CD14-positive monocyte (primary cell): ENCODE measurements at regions not wholly inside any gene's neighbourhood (a gene's known extent, or its start where the extent isn't known, plus 50 kb on each side); places are given as distances from the start of the nearest gene placed in this dataset.
"Not testable (repeated sequence)": the region's sequence is repeated elsewhere in the genome, so short reads cannot be mapped to it uniquely, and the experiment has no call there.

Experiments used
- DNase-seq, 3 donors: peaks; one replicate each; pipeline ENCODE4 v3.0.0-alpha.2; 2011 to 2022
- H2AFZ ChIP-seq: 2 replicates; pipeline ENCODE4 v1.6.0; 2012; ENCODE audit warnings: mild to moderate bottlenecking, low read depth, low read length, inconsistent platforms; ENCODE audit not compliant: insufficient read depth, poor library complexity, severe bottlenecking
- H3K27ac ChIP-seq, 2 donors: 1 replicate in 1 of 2; 2 replicates in 1 of 2; pipeline ENCODE4 v1.5.1; 2012 to 2013; ENCODE audit warnings: low read length in 2 of 2, control low read depth in 1 of 2, inconsistent platforms in 1 of 2, low read depth in 1 of 2, mild to moderate bottlenecking in 1 of 2
- H3K27me3 ChIP-seq, 2 donors: one replicate each; pipeline versions ENCODE4 v1.6.0 to v1.6.1; 2011 to 2013; ENCODE audit warnings: low read length in 2 of 2; ENCODE audit not compliant: control insufficient read depth in 2 of 2, insufficient read depth in 2 of 2
- H3K36me3 ChIP-seq, 2 donors: replicated peaks in 1 of 2; 1 replicate in 1 of 2; 2 replicates in 1 of 2; pipeline versions ENCODE4 v1.5.1 to v1.6.1; 2012 to 2013; ENCODE audit warnings: low read length in 2 of 2, control low read depth in 1 of 2, inconsistent platforms in 1 of 2, mild to moderate bottlenecking in 1 of 2; ENCODE audit not compliant: insufficient read depth in 2 of 2, control insufficient read depth in 1 of 2
- H3K4me1 ChIP-seq, 2 donors: 1 replicate in 1 of 2; 2 replicates in 1 of 2; pipeline versions ENCODE4 v1.5.1 to v1.6.1; 2012 to 2013; ENCODE audit warnings: low read length in 2 of 2, control low read depth in 1 of 2, inconsistent platforms in 1 of 2, mild to moderate bottlenecking in 1 of 2, moderate library complexity in 1 of 2; ENCODE audit not compliant: insufficient read depth in 2 of 2, control insufficient read depth in 1 of 2
- H3K4me2 ChIP-seq: replicated peaks from 2 replicates; pipeline ENCODE3; 2012; ENCODE audit warnings: low read length, moderate library complexity, mild to moderate bottlenecking; ENCODE audit not compliant: poor library complexity, severe bottlenecking; ENCODE audit errors: extremely low read depth
- H3K4me3 ChIP-seq, 3 experiments: fragments of 200-600 bp in 1 of 3; sonication (generic) in 1 of 3; replicated peaks in 1 of 3; 1 replicate in 2 of 3; 2 replicates in 1 of 3; pipeline ENCODE4 v1.5.1; 2011 to 2013; ENCODE audit warnings: low read length in 3 of 3, mild to moderate bottlenecking in 3 of 3, control low read depth in 2 of 3, low read depth in 2 of 3, inconsistent platforms in 1 of 3, moderate library complexity in 1 of 3
- H3K79me2 ChIP-seq: 2 replicates; pipeline ENCODE4 v1.6.0; 2012; ENCODE audit warnings: mild to moderate bottlenecking, control low read depth, inconsistent platforms, low read length, moderate library complexity; ENCODE audit not compliant: insufficient read depth
- H3K9ac ChIP-seq: 2 replicates; pipeline ENCODE4 v1.6.0; 2017; ENCODE audit warnings: low read length, mild to moderate bottlenecking; ENCODE audit not compliant: insufficient read depth, poor library complexity, severe bottlenecking
- H3K9me3 ChIP-seq, 2 donors: replicated peaks in 1 of 2; 1 replicate in 1 of 2; 2 replicates in 1 of 2; pipeline versions ENCODE4 v1.5.1 to v1.6.1; 2012 to 2013; ENCODE audit warnings: low read length in 2 of 2, control low read depth in 1 of 2; ENCODE audit not compliant: control insufficient read depth in 1 of 2, insufficient read depth in 1 of 2
- H4K20me1 ChIP-seq: 2 replicates; pipeline ENCODE4 v1.6.0; 2012; ENCODE audit warnings: mild to moderate bottlenecking, low read length, control low read depth, moderate library complexity; ENCODE audit not compliant: insufficient read depth
- H3K27ac Mint-ChIP-seq, 7 donors: one replicate each; pipeline ENCODE4 v1.8.0; 2020; ENCODE audit warnings: mild to moderate bottlenecking in 7 of 7, mixed read lengths in 7 of 7, moderate library complexity in 6 of 7, inconsistent platforms in 2 of 7
- H3K27me3 Mint-ChIP-seq, 3 donors: one replicate each; pipeline ENCODE4 v1.8.0; 2021 to 2022; ENCODE audit warnings: low read depth in 3 of 3, mild to moderate bottlenecking in 3 of 3, mixed read lengths in 3 of 3, moderate library complexity in 3 of 3, inconsistent platforms in 1 of 3
- H3K36me3 Mint-ChIP-seq, 2 donors: one replicate each; pipeline ENCODE4 v1.8.0; 2020; ENCODE audit warnings: mixed read lengths in 2 of 2, inconsistent platforms in 1 of 2, mild to moderate bottlenecking in 1 of 2
- H3K4me1 Mint-ChIP-seq: one replicate; pipeline ENCODE4 v1.8.0; 2020; ENCODE audit warnings: mild to moderate bottlenecking, mixed read lengths
- H3K4me3 Mint-ChIP-seq, 2 donors: one replicate each; pipeline ENCODE4 v1.8.0; 2020; ENCODE audit warnings: mild to moderate bottlenecking in 2 of 2, mixed read lengths in 2 of 2, moderate library complexity in 1 of 2
- H3K9me3 Mint-ChIP-seq, 7 donors: one replicate each; pipeline ENCODE4 v1.8.0; 2020 to 2022; ENCODE audit warnings: mixed read lengths in 7 of 7, mild to moderate bottlenecking in 6 of 7, moderate library complexity in 6 of 7, inconsistent platforms in 2 of 7
- CTCF ChIP-seq: fragments of 200-600 bp; IDR thresholded peaks from one replicate; pipeline ENCODE4 v1.8.0; 2022; ENCODE audit warnings: antibody characterized with exemption, mild to moderate bottlenecking
- WGBS: methylation state at CpG from one replicate; pipeline ENCODE4 v1.1.5; 2013; ENCODE audit warnings: missing lambda C conversion rate; ENCODE audit not compliant: insufficient coverage; 5-methylcytosine and 5-hydroxymethylcytosine counted together
- intact Hi-C, 2 donors: fragments of 100-400 bp; cut with micrococcal nuclease; formaldehyde crosslinking; loops; one replicate each; pipeline versions ENCODE4 v1.15.0 to v1.15.1; 2023

GRCh38 chrY:7285388-7285787 lies 373.8 kb upstream of the AMELY start:
- intact Hi-C loops = no loop called here
- no peaks in the 10 kb centered on the region for H4K20me1 ChIP-seq
- Mint-ChIP-seq H3K9me3 (no peaks in the 10 kb centered on the region), H3K4me1 (peaks cover 46% of the 10 kb centered on the region), H3K27ac (no peak overlapping the region), H3K27me3 (no peaks in the 10 kb centered on the region), H3K4me3 (no peak overlapping the region), H3K36me3 (peaks cover 0 to 17% of the 10 kb centered on the region in 2 donors)
- DNase-seq = no peak
- no peak overlapping the region for H2AFZ ChIP-seq
- no peak overlapping the region for H3K27ac ChIP-seq
- H3K4me2 ChIP-seq = no peak overlapping the region
- no peak overlapping the region for H3K4me3 ChIP-seq
- H3K36me3 ChIP-seq = no peaks in the 10 kb centered on the region
- H3K79me2 ChIP-seq = no peaks in the 10 kb centered on the region
- no peak for TF ChIP-seq CTCF
- peaks cover 0 to 51% of the 10 kb centered on the region in 2 donors for H3K4me1 ChIP-seq
- no peaks in the 10 kb centered on the region for H3K27me3 ChIP-seq
- WGBS = 83% methylated on average over 1 of the region's 2 CpGs
- no peaks in the 10 kb centered on the region for H3K9me3 ChIP-seq
- no peak overlapping the region for H3K9ac ChIP-seq

GRCh38 chrY:7283001-7283400 lies 371.4 kb upstream of the AMELY start:
- Histone ChIP-seq H3K9ac (no peak overlapping the region), H3K4me1 (peaks cover 0 to 30% of the 10 kb centered on the region in 2 donors), H3K4me3 (no peak overlapping the region), H3K79me2 (no peaks in the 10 kb centered on the region), H3K9me3 (no peaks in the 10 kb centered on the region), H2AFZ (no peak overlapping the region), H3K27me3 (no peaks in the 10 kb centered on the region), H3K27ac (no peak overlapping the region), H3K36me3 (no peaks in the 10 kb centered on the region), H4K20me1 (no peaks in the 10 kb centered on the region), H3K4me2 (no peak overlapping the region)
- peak overlapping the region in 1 of 7 donors; percentile 69 for H3K27ac Mint-ChIP-seq
- no peak for TF ChIP-seq CTCF
- peak overlapping the region in 1 of 2 donors; percentile 28 for H3K4me3 Mint-ChIP-seq
- peaks cover 42% of the 10 kb centered on the region for H3K4me1 Mint-ChIP-seq
- H3K36me3 Mint-ChIP-seq = peaks cover 0 to 17% of the 10 kb centered on the region in 2 donors
- intact Hi-C loops = no loop called here
- no peaks in the 10 kb centered on the region for H3K9me3 Mint-ChIP-seq
- no peaks in the 10 kb centered on the region for H3K27me3 Mint-ChIP-seq
- WGBS = no CpG with 5 or more reads among the region's 6 CpGs
- DNase-seq = peak in 2 of 3 donors; percentile 15

- H3K79me2 ChIP-seq, intact Hi-C loops, H3K27ac ChIP-seq, H3K36me3 ChIP-seq, H4K20me1 ChIP-seq, H3K9me3 ChIP-seq, DNase-seq, H3K27me3 Mint-ChIP-seq, H3K4me2 ChIP-seq, H3K4me3 ChIP-seq, H3K36me3 Mint-ChIP-seq, H3K9me3 Mint-ChIP-seq, H3K4me3 Mint-ChIP-seq, H3K9ac ChIP-seq, H3K27me3 ChIP-seq, H2AFZ ChIP-seq, H3K27ac Mint-ChIP-seq: not testable (repeated sequence)
- H3K4me1 Mint-ChIP-seq = peaks cover 60% of the 10 kb centered on the region
- H3K4me1 ChIP-seq = peaks cover 0 to 36% of the 10 kb centered on the region in 2 donors
- 60% methylated on average over 1 of the region's 8 CpGs for WGBS
Observed at GRCh38 chrY:7280151-7280740, 368.7 kb upstream of the AMELY start.
